A549 (cell line): ENCODE measurements at regions not wholly inside any gene's neighbourhood (a gene's known extent, or its start where the extent isn't known, plus 50 kb on each side); places are given as distances from the start of the nearest gene placed in this dataset.

ENCODE experiments used
- ATAC-seq, 2 experiments: fragments of 200-7000 bp in 1 of 2; fragments of >200 bp in 1 of 2; cut with Nextera tagmentation in 1 of 2; cut with Tn5 transposase in 1 of 2; 3 replicates each; pipeline versions ENCODE4 v1.8.0 to v1.9.1; 2018 to 2020; ENCODE audit warnings: mild to moderate bottlenecking in 1 of 2, moderate library complexity in 1 of 2
- CTCF ChIA-PET: fragments of 300-600 bp; sonication (Branson Sonifier 250); formaldehyde crosslinking; extraction: SDS; loops from one replicate; lab custom pipeline; 2021; ENCODE audit warnings: antibody characterized with exemption, inconsistent platforms; lab: Yijun Ruan, JAX
- POLR2A ChIA-PET: fragments of 350-600 bp; formaldehyde crosslinking; extraction: SDS; loops from one replicate; lab custom pipeline; 2021; ENCODE audit warnings: antibody characterized with exemption, inconsistent platforms; lab: Yijun Ruan, JAX
- DNase-seq, 2 experiments: peaks; one replicate each; pipeline versions ENCODE4 v3.0.0 to v3.0.0-alpha.2; 2011 to 2016; ENCODE audit warnings: low read depth in 1 of 2, low spot score in 1 of 2
- FAIRE-seq: peaks from 2 replicates; lab custom pipeline; 2011; peaks lifted over from hg19 to GRCh38; lab: Jason Lieb, UNC
- H3K27ac ChIP-seq, 2 experiments: fragments of >200 bp; sonication (Bioruptor Twin); formaldehyde crosslinking; 3 replicates each; pipeline ENCODE4 v1.5.1; 2016 to 2017
- H3K4me1 ChIP-seq: fragments of >200 bp; sonication (Bioruptor Twin); formaldehyde crosslinking; 3 replicates; pipeline ENCODE4 v1.6.1; 2016
- H3K4me2 ChIP-seq: fragments of >200 bp; sonication (Bioruptor Twin); formaldehyde crosslinking; 3 replicates; pipeline ENCODE4 v1.6.1; 2016
- H3K4me3 ChIP-seq: fragments of >200 bp; sonication (Bioruptor Twin); formaldehyde crosslinking; 3 replicates; pipeline ENCODE4 v1.5.1; 2016
- H3K9me3 ChIP-seq: fragments of >200 bp; sonication (Bioruptor Twin); formaldehyde crosslinking; 3 replicates; pipeline ENCODE4 v1.6.1; 2016
- ATOH8 ChIP-seq: fragments of 250-450 bp; sonication (Bioruptor Pico); IDR thresholded peaks from 2 replicates; pipeline ENCODE4 v1.5.0; 2020; ENCODE audit warnings: low read depth, mild to moderate bottlenecking, moderate library complexity
- CBX2 ChIP-seq: fragments of 200-600 bp; sonication (generic); IDR thresholded peaks from 2 replicates; pipeline ENCODE4 v1.6.1; 2016; ENCODE audit warnings: low read depth, mild to moderate bottlenecking, borderline replicate concordance
- CBX8 ChIP-seq: fragments of 200-600 bp; sonication (generic); IDR thresholded peaks from 2 replicates; pipeline ENCODE4 v1.6.1; 2016
- CEBPB ChIP-seq, 2 experiments: fragments of >200 bp in 1 of 2; sonication (Bioruptor Twin) in 1 of 2; formaldehyde crosslinking in 1 of 2; IDR thresholded peaks; 2 replicates each; pipeline ENCODE4 v1.6.1; 2012 to 2016
- CHD2 ChIP-seq: fragments of 150-350 bp; IDR thresholded peaks from 2 replicates; pipeline ENCODE4 v1.6.1; 2014; ENCODE audit warnings: low read length; ENCODE audit not compliant: partially characterized antibody
- EHF ChIP-seq: fragments of 250-450 bp; sonication (Bioruptor Pico); IDR thresholded peaks from 2 replicates; pipeline ENCODE4 v1.5.0; 2020; ENCODE audit warnings: mild to moderate bottlenecking
- EHMT2 ChIP-seq: fragments of 200-600 bp; sonication (generic); IDR thresholded peaks from 2 replicates; pipeline ENCODE4 v1.6.1; 2016; ENCODE audit warnings: antibody characterized with exemption, low read depth, mild to moderate bottlenecking, moderate library complexity
- EP300 ChIP-seq, 2 experiments: fragments of >200 bp; sonication (Bioruptor Twin); formaldehyde crosslinking; IDR thresholded peaks; 2 replicates in 1 of 2; 3 replicates in 1 of 2; pipeline ENCODE4 v1.6.1; 2016 to 2017
- FOSB ChIP-seq: fragments of 250-450 bp; sonication (Bioruptor Pico); IDR thresholded peaks from 2 replicates; pipeline ENCODE4 v1.5.0; 2020; ENCODE audit warnings: mild to moderate bottlenecking, moderate library complexity
- FOXS1 ChIP-seq: fragments of 250-450 bp; sonication (Bioruptor Pico); IDR thresholded peaks from 2 replicates; pipeline ENCODE4 v1.5.0; 2020; ENCODE audit warnings: mild to moderate bottlenecking, moderate library complexity
- HES2 ChIP-seq: fragments of >200 bp; sonication (Bioruptor Twin); formaldehyde crosslinking; IDR thresholded peaks from 2 replicates; pipeline ENCODE4 v1.6.1; 2016
- HOXB5 ChIP-seq: fragments of 250-450 bp; sonication (Bioruptor Pico); IDR thresholded peaks from 2 replicates; pipeline ENCODE4 v1.5.0; 2020; ENCODE audit warnings: mild to moderate bottlenecking, moderate library complexity
- KDM5A ChIP-seq: fragments of 200-600 bp; sonication (generic); IDR thresholded peaks from 2 replicates; pipeline ENCODE4 v1.6.1; 2016; ENCODE audit warnings: antibody characterized with exemption, mild to moderate bottlenecking
- MAX ChIP-seq: IDR thresholded peaks from 2 replicates; pipeline ENCODE4 v1.6.1; 2012
- MYC ChIP-seq: IDR thresholded peaks from 2 replicates; pipeline ENCODE4 v1.6.1; 2012; ENCODE audit warnings: mild to moderate bottlenecking, inconsistent platforms, low read length, improper control_type of control experiment, borderline replicate concordance
- NFE2L2 ChIP-seq: fragments of 150-350 bp; conservative IDR thresholded peaks from 2 replicates; pipeline ENCODE4 v1.6.1; 2014; ENCODE audit warnings: low read length
- PBX3 ChIP-seq: IDR thresholded peaks from 2 replicates; pipeline ENCODE4 v1.6.1; 2012
- RAD21 ChIP-seq, 2 experiments: fragments of >200 bp in 1 of 2; sonication (Bioruptor Twin) in 1 of 2; formaldehyde crosslinking in 1 of 2; IDR thresholded peaks in 1 of 2; conservative IDR thresholded peaks in 1 of 2; 2 replicates in 1 of 2; 3 replicates in 1 of 2; pipeline ENCODE4 v1.6.1; 2012 to 2018; ENCODE audit warnings: inconsistent platforms in 1 of 2
- SMC3 ChIP-seq: fragments of >200 bp; sonication (Bioruptor Twin); formaldehyde crosslinking; IDR thresholded peaks from 3 replicates; pipeline ENCODE4 v1.6.1; 2018; ENCODE audit warnings: inconsistent platforms
- TP53 ChIP-seq: fragments of 250-450 bp; sonication (Bioruptor Pico); IDR thresholded peaks from 2 replicates; pipeline ENCODE4 v1.5.0; 2021; ENCODE audit warnings: mild to moderate bottlenecking, moderate library complexity
- ZC3H11A ChIP-seq: fragments of 450-650 bp; IDR thresholded peaks from 2 replicates; pipeline ENCODE4 v1.6.1; 2014; ENCODE audit warnings: antibody characterized with exemption, mild to moderate bottlenecking
- WGBS: methylation state at CpG from one replicate; pipeline ENCODE4 v1.1.6; 2017; ENCODE audit errors: missing lambda C conversion rate; 5-methylcytosine and 5-hydroxymethylcytosine counted together

GRCh38 chr9:80440724-80441123 lies 869.0 kb downstream of the TLE4 start:
- 52% methylated on average over 7 of the region's 7 CpGs for WGBS
- TF ChIP-seq CHD2 = no peak
- no peak for TF ChIP-seq MYC
- no peak for TF ChIP-seq KDM5A
- ChIA-PET CTCF (no interaction called here), POLR2A (no interaction called here)
- ATAC-seq (no peak), FAIRE-seq (no peak), DNase-seq (no peak)
- no peaks in the 10 kb centered on the region for H3K4me1 ChIP-seq
- H3K4me3 ChIP-seq = no peak overlapping the region
- H3K27ac ChIP-seq = no peak overlapping the region
- H3K4me2 ChIP-seq = no peak overlapping the region
- H3K9me3 ChIP-seq = no peaks in the 10 kb centered on the region

- Histone ChIP-seq H3K9me3 (no peaks in the 10 kb centered on the region), H3K4me2 (no peak overlapping the region), H3K4me3 (no peak overlapping the region), H3K27ac (no peak overlapping the region), H3K4me1 (no peaks in the 10 kb centered on the region)
- FAIRE-seq = no peak
- ChIA-PET CTCF (no interaction called here), POLR2A (no interaction called here)
- DNase-seq = no peak
- no peak for ATAC-seq
- WGBS = 3% methylated on average over 1 of the region's 1 CpG
- TF ChIP-seq SMC3 (no peak), CEBPB (IDR thresholded peaks at IDR 0.05) (no peak)
Measured at GRCh38 chr9:80437825-80438224, 866.1 kb downstream of the TLE4 start.

DNA sequence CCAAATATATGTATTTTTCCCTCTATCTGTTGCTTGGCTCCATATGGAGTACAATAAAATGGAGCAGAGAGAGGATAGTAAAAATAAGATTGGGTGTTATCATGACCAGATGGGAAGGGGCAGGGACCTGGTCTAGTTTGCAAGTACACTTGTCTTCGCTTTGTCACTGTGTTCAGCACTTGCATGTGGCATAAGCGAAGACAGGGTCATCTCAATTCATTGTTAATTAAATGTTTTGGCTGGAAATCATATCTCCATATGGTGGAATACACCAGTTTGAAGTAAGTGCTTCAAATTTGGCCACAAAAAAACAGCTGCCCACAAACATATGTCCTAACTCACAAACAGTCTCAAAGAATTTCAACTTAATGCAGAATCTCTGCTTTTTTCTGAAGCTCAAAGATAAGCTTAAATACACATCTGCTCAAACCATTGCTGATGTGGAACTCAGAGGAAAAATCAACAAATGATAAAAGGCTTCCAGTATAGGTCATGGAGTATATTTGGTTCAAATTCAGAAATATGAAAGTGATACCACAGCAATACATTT lies 865.4 kb downstream of the TLE4 start:
- no peak for DNase-seq
- 8% methylated on average over 2 of the region's 2 CpGs for WGBS
- no peak overlapping the region for H3K4me3 ChIP-seq
- no peak for ATAC-seq
- no peak overlapping the region for H3K27ac ChIP-seq
- ChIA-PET CTCF (no interaction called here), POLR2A (no interaction called here)
- H3K9me3 ChIP-seq = no peaks in the 10 kb centered on the region
- FAIRE-seq = no peak
- no peak overlapping the region for H3K4me2 ChIP-seq
- no peak for TF ChIP-seq HOXB5 (CRISPR knock-in tag)
- no peak for TF ChIP-seq EHMT2
- no peak for TF ChIP-seq CEBPB (IDR thresholded peaks at IDR 0.05)
- no peak for TF ChIP-seq FOXS1
- no peak for TF ChIP-seq ZC3H11A
- no peak for TF ChIP-seq EP300 (IDR thresholded peaks at IDR 0.05)
- no peak for TF ChIP-seq NFE2L2
- no peak for TF ChIP-seq HES2
- H3K4me1 ChIP-seq = no peaks in the 10 kb centered on the region

DNA sequence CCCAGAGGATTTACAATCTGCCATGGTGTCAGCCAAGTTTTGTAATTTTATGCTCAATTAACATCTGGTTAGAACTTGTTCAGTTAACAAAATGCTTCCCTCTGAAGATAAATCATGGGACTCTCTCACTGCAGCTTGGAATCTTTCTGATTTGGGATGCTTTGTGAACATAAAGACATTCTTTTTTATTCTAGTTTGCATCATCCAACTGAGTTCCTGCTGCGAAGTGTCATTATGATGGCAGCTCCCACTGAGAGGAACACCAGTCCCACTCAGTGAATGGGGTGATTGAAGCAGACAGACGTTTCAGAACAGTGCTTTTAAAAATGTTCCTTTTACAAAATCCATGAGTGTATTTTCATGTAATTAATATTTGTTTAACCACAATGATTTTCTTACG lies 863.8 kb downstream of the TLE4 start:
- no peak for ATAC-seq
- FAIRE-seq = no peak
- H3K4me2 ChIP-seq = no peak overlapping the region
- WGBS = 10% methylated on average over 3 of the region's 3 CpGs
- POLR2A ChIA-PET = no interaction called here
- CTCF ChIA-PET = no interaction called here
- no peak for DNase-seq
- TF ChIP-seq CBX8 (no peak), CBX2 (no peak)
- H3K27ac ChIP-seq = no peak overlapping the region
- no peaks in the 10 kb centered on the region for H3K9me3 ChIP-seq
- H3K4me3 ChIP-seq = no peak overlapping the region
- H3K4me1 ChIP-seq = no peaks in the 10 kb centered on the region

- POLR2A ChIA-PET = no interaction called here
- WGBS = 74% methylated on average over 1 of the region's 1 CpG
- no peak for ATAC-seq
Measured at GRCh38 chr9:80426992-80427391, 855.2 kb downstream of the TLE4 start.

More at GRCh38 chr9:80426992-80427391, 855.2 kb downstream of the TLE4 start:
- DNase-seq (no peak), FAIRE-seq (no peak)
- Histone ChIP-seq H3K4me2 (no peak overlapping the region), H3K4me1 (no peaks in the 10 kb centered on the region), H3K9me3 (no peaks in the 10 kb centered on the region), H3K4me3 (no peak overlapping the region), H3K27ac (no peak overlapping the region)
- TF ChIP-seq MAX (no peak), CHD2 (no peak), PBX3 (no peak), RAD21 (conservative IDR thresholded peaks at IDR 0.05 in 1 of 2, IDR thresholded peaks at IDR 0.05 in 1 of 2) (no peak), FOSB (no peak), EHF (no peak), CBX8 (no peak), TP53 (CRISPR knock-in tag) (no peak), ATOH8 (no peak)
- CTCF ChIA-PET = interaction anchor here (1.1 kb wide), 1 partner anchor 22 kb away, joined by 3 read pairs; no protein-coding TSS in a partner anchor
